ENCODE measurements at regions not wholly inside any gene's neighbourhood (a gene's known extent, or its start where the extent isn't known, plus 50 kb on each side); places are given as distances from the start of the nearest gene placed in this dataset.

GRCh38 chr13:90640976-90641375, 706.5 kb upstream of the MIR17HG start:
- TF ChIP-seq CTCF (IDR thresholded peaks at IDR 0.05) (no peak), POLR2A (IDR thresholded peaks at IDR 0.05) (no peak)

Data from thyroid gland (tissue), 4 donors.